Ascending aorta (tissue), 2 donors: ENCODE measurements at regions not wholly inside any gene's neighbourhood (a gene's known extent, or its start where the extent isn't known, plus 50 kb on each side); places are given as distances from the start of the nearest gene placed in this dataset.

Experiments used
- DNase-seq, 2 donors: peaks; one replicate each; pipeline ENCODE4 v3.0.0-alpha.2; 2019; ENCODE audit warnings: low spot score in 2 of 2
- H3K27ac ChIP-seq, 2 donors: fragments of 200-600 bp; sonication (generic); one replicate each; pipeline ENCODE4 v1.5.1; 2016 to 2017; ENCODE audit warnings: mild to moderate bottlenecking in 1 of 2
- H3K27me3 ChIP-seq: fragments of 200-600 bp; sonication (generic); one replicate; pipeline ENCODE4 v1.5.1; 2017
- H3K36me3 ChIP-seq, 2 donors: fragments of 200-600 bp; sonication (generic); one replicate each; pipeline ENCODE4 v1.5.1; 2016
- H3K4me1 ChIP-seq, 2 donors: fragments of 200-600 bp; sonication (generic); one replicate each; pipeline ENCODE4 v1.5.1; 2016 to 2017; ENCODE audit warnings: mild to moderate bottlenecking in 1 of 2
- H3K4me3 ChIP-seq, 2 donors: fragments of 200-600 bp; sonication (generic); one replicate each; pipeline ENCODE4 v1.5.1; 2016 to 2017; ENCODE audit warnings: mild to moderate bottlenecking in 1 of 2
- H3K9me3 ChIP-seq, 2 donors: fragments of 200-600 bp; sonication (generic); one replicate each; pipeline ENCODE4 v1.5.1; 2016
- CTCF ChIP-seq, 3 experiments: fragments of 200-600 bp in 2 of 3; fragments of 450-650 bp in 1 of 3; sonication (generic) in 2 of 3; IDR thresholded peaks; one replicate each; pipeline ENCODE4 v1.5.1; 2016 to 2019; ENCODE audit warnings: antibody characterized with exemption in 3 of 3, mild to moderate bottlenecking in 1 of 3, moderate library complexity in 1 of 3
- intact Hi-C: fragments of 100-400 bp; cut with DNase I; formaldehyde crosslinking; loops from one replicate; pipeline ENCODE4 v1.15.1; 2023

GRCh38 chr9:95581900-95582299, 65.1 kb upstream of the PTCH1 start:
- Histone ChIP-seq H3K4me3 (no peak overlapping the region), H3K36me3 (no peaks in the 10 kb centered on the region), H3K27me3 (no peaks in the 10 kb centered on the region), H3K4me1 (no peaks in the 10 kb centered on the region), H3K9me3 (no peaks in the 10 kb centered on the region), H3K27ac (no peak overlapping the region)
- TF ChIP-seq CTCF (IDR thresholded peaks at IDR 0.05), result no peak
- no peak for DNase-seq
- intact Hi-C loops, result no loop called here

- H3K4me1 ChIP-seq, result no peaks in the 10 kb centered on the region
- H3K36me3 ChIP-seq, result no peaks in the 10 kb centered on the region
- H3K27ac ChIP-seq, result no peak overlapping the region
- no peaks in the 10 kb centered on the region for H3K27me3 ChIP-seq
- DNase-seq, result no peak
- TF ChIP-seq CTCF (IDR thresholded peaks at IDR 0.05), result no peak
- intact Hi-C loops, result no loop called here
- no peaks in the 10 kb centered on the region for H3K9me3 ChIP-seq
- no peak overlapping the region for H3K4me3 ChIP-seq
Measured at GRCh38 chr9:95580812-95581761, 64.3 kb upstream of the PTCH1 start.

DNA sequence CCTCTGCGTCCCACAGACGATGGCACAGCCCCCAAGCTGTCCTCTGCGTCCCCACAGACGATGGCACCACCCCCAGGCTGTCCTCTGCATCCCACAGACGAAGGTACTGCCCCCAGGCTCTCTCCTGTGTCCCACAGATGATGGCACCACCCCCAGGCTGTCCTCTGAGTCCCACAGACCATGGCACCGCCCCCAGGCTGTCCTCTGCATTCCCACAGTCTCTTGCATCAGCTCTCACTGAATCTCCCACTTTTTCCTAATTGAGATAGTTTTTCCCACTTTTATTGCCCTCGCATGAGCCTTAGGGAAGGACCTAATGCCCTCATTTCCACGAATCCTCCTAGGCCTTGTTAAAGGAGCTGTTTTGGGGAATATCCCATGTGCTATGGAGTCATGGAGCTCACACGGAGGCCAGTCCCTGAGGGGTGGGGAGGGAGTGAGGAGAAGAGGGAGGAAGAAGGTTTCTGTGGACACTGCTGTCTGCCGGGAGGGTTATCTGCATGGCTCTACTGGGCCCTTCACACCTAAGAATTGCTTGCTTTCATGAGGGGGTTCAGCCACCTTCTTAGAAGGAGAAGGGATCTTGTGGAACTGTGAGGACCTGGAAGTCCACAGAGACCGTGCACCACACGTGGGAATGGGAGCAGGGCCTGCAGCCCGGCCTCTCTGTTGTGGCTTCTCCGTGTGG, 58.2 kb upstream of the PTCH1 start:
- no peak for DNase-seq
- Histone ChIP-seq H3K9me3 (no peaks in the 10 kb centered on the region), H3K4me3 (no peak overlapping the region), H3K27me3 (no peaks in the 10 kb centered on the region), H3K27ac (no peak overlapping the region), H3K36me3 (no peaks in the 10 kb centered on the region), H3K4me1 (peaks cover 0 to 2% of the 10 kb centered on the region in 2 donors)
- no peak for TF ChIP-seq CTCF (IDR thresholded peaks at IDR 0.05)
- intact Hi-C loops, result no loop called here

GRCh38 chr9:95574176-95574575, 57.4 kb upstream of the PTCH1 start:
- intact Hi-C loops, result no loop called here
- no peak for TF ChIP-seq CTCF (IDR thresholded peaks at IDR 0.05)
- H3K4me3 ChIP-seq, result no peak overlapping the region
- no peak for DNase-seq
- H3K27me3 ChIP-seq, result no peaks in the 10 kb centered on the region
- no peaks in the 10 kb centered on the region for H3K9me3 ChIP-seq
- H3K4me1 ChIP-seq, result peaks cover 0 to 3% of the 10 kb centered on the region in 2 donors
- H3K36me3 ChIP-seq, result no peaks in the 10 kb centered on the region
- no peak overlapping the region for H3K27ac ChIP-seq

- no peaks in the 10 kb centered on the region for H3K9me3 ChIP-seq
- no peak overlapping the region for H3K27ac ChIP-seq
- H3K36me3 ChIP-seq, result no peaks in the 10 kb centered on the region
- no peaks in the 10 kb centered on the region for H3K27me3 ChIP-seq
- TF ChIP-seq CTCF (IDR thresholded peaks at IDR 0.05), result no peak
- no peak for DNase-seq
- peaks cover 0 to 3% of the 10 kb centered on the region in 2 donors for H3K4me1 ChIP-seq
- intact Hi-C loops, result no loop called here
- no peak overlapping the region for H3K4me3 ChIP-seq
Measured at GRCh38 chr9:95573463-95573862, 56.7 kb upstream of the PTCH1 start.
